Colonic mucosa (tissue), 4 donors: ENCODE measurements at regions not wholly inside any gene's neighbourhood (a gene's known extent, or its start where the extent isn't known, plus 50 kb on each side); places are given as distances from the start of the nearest gene placed in this dataset.
"Not testable (repeated sequence)": the region's sequence is repeated elsewhere in the genome, so short reads cannot be mapped to it uniquely, and the experiment has no call there.

ENCODE experiments used
- DNase-seq: peaks from one replicate; pipeline ENCODE4 v3.0.0-alpha.2; 2020
- H3K27ac ChIP-seq: fragments of 200-600 bp; one replicate; pipeline ENCODE4 v1.8.0; 2021
- H3K27me3 ChIP-seq: fragments of 200-600 bp; one replicate; pipeline ENCODE4 v1.8.0; 2021
- H3K36me3 ChIP-seq: fragments of 200-600 bp; one replicate; pipeline ENCODE4 v1.8.0; 2021
- H3K4me1 ChIP-seq: fragments of 200-600 bp; one replicate; pipeline ENCODE4 v1.8.0; 2021; ENCODE audit warnings: mild to moderate bottlenecking
- H3K4me3 ChIP-seq: fragments of 200-600 bp; one replicate; pipeline ENCODE4 v1.8.0; 2021
- H3K9ac ChIP-seq, 2 donors: one replicate each; pipeline ENCODE4 v1.7.0; 2013; ENCODE audit warnings: control low read depth in 2 of 2, low read depth in 2 of 2, low read length in 2 of 2
- H3K9me3 ChIP-seq: fragments of 200-600 bp; one replicate; pipeline ENCODE4 v1.8.0; 2021
- CTCF ChIP-seq: fragments of 200-600 bp; IDR thresholded peaks from one replicate; pipeline ENCODE4 v1.8.0; 2022; ENCODE audit warnings: antibody characterized with exemption, mild to moderate bottlenecking
- intact Hi-C: fragments of 100-400 bp; cut with DNase I; formaldehyde crosslinking; loops from one replicate; pipeline ENCODE4 v1.14.1; 2022
- donor health status: healthy.
- donor health status: DM: no; HTN: no; CAD: no.
- donor health status: DM: no; HTN: no; CAD: no.

DNA sequence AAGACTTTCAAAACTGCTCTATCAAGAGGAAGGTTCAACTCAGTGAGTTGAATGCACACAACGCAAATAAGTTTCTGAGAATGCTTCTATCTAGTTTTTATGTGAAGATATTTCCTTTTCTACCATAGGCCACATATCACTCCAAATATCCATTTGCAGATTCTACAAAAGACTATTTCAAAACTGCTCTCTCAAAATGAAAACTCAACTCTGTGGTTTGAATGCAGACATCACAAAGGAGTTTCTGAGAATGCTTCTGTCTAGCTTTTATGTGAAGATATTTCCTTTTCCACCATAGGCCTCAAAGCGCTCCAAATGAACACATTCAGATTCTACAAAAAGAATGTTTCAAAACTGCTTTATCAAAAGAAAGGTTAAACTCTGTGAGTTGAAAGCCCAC, 1093.1 kb upstream of the DEFB115 start:
- H3K27me3 ChIP-seq, intact Hi-C loops, H3K36me3 ChIP-seq, H3K9me3 ChIP-seq, H3K9ac ChIP-seq, H3K4me1 ChIP-seq, DNase-seq, H3K27ac ChIP-seq, H3K4me3 ChIP-seq: not testable (repeated sequence)

DNA sequence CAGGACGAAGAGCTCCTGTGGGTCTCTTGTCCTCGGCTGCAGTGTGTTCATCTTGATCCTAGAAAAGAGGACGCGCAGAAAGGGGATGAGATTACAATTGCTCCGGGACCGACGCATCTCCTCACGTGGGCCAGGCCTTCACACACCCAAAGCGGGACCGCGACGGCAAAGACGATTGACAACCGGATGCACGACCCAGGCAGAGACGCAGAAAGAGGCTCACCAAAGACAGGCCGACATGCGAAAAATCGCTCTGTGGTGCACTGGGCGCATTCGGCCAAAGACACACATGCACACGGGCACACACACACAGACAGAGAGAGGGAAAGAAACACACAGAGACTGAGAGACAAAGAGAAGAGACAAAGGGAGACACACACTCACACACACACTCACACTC, 1089.9 kb upstream of the DEFB115 start:
- no peak for TF ChIP-seq CTCF

DNA sequence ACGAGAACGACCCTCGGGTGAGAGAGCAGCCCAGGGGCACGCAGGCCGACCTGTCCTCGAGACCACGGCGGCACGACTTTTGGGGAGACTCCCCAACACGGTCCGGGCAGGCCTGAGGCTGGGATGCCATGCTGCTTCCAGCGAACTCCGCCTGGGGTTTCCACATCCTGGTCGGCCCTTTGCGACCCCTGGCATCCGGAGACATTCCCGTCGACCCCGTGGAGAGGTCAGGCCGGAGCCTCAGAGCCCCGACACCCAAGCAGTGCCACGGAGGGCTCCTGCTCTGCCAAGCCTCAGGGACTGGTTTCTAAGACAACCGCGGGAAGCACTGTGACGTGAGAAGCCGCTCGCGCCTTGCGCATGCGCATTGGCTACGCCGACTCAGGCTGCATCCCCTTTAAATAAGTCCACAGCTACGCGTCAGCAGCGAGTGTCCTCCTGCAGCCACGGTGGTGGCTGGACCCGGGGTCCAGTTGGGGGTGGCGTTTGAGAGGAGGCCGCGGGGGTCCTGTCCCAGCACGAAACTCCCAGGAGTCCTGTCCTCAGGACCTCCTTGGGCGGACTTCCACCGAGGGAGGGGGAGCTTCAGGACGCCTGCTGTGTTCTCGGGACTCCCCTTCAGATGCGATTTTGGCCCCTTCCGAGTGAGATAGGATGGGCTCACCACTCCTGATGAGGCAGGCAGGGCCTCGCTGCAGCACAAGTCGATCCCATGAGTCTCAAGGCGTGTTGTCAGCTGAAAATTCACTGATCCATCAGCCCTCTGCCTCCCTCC, 1089.3 kb upstream of the DEFB115 start:
- Histone ChIP-seq H3K9ac (no peak overlapping the region), H3K4me1 (no peaks in the 10 kb centered on the region), H3K9me3 (no peaks in the 10 kb centered on the region), H3K27me3 (no peaks in the 10 kb centered on the region), H3K4me3 (no peak overlapping the region), H3K36me3 (no peaks in the 10 kb centered on the region), H3K27ac (no peak overlapping the region)
- intact Hi-C loops: no loop called here
- TF ChIP-seq CTCF: no peak
- peak; percentile 21 for DNase-seq

More for the DNA sequence above, 1089.9 kb upstream of the DEFB115 start:
- Histone ChIP-seq H3K4me1 (no peaks in the 10 kb centered on the region), H3K9me3 (no peaks in the 10 kb centered on the region), H3K9ac (no peak overlapping the region), H3K4me3 (no peak overlapping the region), H3K36me3 (no peaks in the 10 kb centered on the region), H3K27me3 (no peaks in the 10 kb centered on the region), H3K27ac (no peak overlapping the region)
- no peak for DNase-seq
- intact Hi-C loops: no loop called here

GRCh38 chr20:30168800-30169138, 1088.7 kb upstream of the DEFB115 start:
- no peak for DNase-seq
- no peak overlapping the region for H3K27ac ChIP-seq
- no peaks in the 10 kb centered on the region for H3K9me3 ChIP-seq
- no peaks in the 10 kb centered on the region for H3K27me3 ChIP-seq
- H3K36me3 ChIP-seq: no peaks in the 10 kb centered on the region
- no peak for TF ChIP-seq CTCF
- intact Hi-C loops: no loop called here
- H3K4me3 ChIP-seq: no peak overlapping the region
- no peaks in the 10 kb centered on the region for H3K4me1 ChIP-seq
- no peak overlapping the region for H3K9ac ChIP-seq

DNA sequence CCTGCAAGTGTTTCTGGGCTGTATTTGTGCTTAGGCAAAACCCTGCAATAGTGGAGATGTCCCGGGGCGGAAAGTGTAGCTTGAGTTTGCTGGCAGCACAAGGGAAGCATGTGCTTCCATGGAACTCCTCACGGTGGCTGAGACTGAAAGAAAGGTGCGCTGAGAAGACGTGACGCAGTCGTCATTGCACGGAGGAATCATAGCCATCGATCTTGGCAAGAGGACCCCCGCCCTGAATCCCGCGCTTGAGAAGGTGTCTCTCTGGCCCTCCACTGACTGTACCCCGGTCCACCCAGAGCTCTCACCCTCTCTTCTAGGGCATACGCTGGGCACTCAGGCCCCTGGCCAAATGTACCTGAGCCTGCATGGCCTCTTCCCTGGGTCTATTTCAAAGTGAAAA, 1081.8 kb upstream of the DEFB115 start:
- intact Hi-C loops: no loop called here
- no peak for TF ChIP-seq CTCF
- Histone ChIP-seq H3K36me3 (no peaks in the 10 kb centered on the region), H3K9ac (no peak overlapping the region), H3K27me3 (no peaks in the 10 kb centered on the region), H3K4me3 (no peak overlapping the region), H3K9me3 (no peaks in the 10 kb centered on the region), H3K4me1 (no peaks in the 10 kb centered on the region), H3K27ac (no peak overlapping the region)
- no peak for DNase-seq

DNA sequence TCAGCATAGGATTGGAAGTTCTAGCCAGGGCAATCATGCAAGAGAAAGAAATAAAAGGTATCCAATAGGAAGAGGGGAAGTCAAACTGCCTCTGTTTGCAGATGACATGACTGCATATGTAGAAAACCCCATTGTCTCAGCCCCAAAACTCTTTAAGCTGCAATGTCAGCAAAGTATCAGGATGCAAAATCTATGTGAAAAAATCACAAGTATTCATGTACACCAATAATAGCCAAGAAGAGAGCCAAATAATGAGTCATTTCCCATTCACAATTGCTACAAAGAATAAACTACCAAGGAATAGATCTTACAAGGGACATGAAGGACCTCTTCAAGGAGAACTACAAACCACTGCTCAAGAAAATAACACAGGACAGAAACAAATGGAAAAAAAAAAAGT, 1074.3 kb upstream of the DEFB115 start:
- H3K4me1 ChIP-seq, H3K9ac ChIP-seq, H3K4me3 ChIP-seq, DNase-seq, H3K36me3 ChIP-seq, H3K9me3 ChIP-seq, H3K27ac ChIP-seq, intact Hi-C loops, H3K27me3 ChIP-seq: not testable (repeated sequence)

- intact Hi-C loops, H3K27ac ChIP-seq, H3K4me1 ChIP-seq, H3K4me3 ChIP-seq, H3K36me3 ChIP-seq, DNase-seq, H3K9ac ChIP-seq, H3K9me3 ChIP-seq, H3K27me3 ChIP-seq: not testable (repeated sequence)
Measured at GRCh38 chr20:30191785-30192184, 1065.7 kb upstream of the DEFB115 start.

DNA sequence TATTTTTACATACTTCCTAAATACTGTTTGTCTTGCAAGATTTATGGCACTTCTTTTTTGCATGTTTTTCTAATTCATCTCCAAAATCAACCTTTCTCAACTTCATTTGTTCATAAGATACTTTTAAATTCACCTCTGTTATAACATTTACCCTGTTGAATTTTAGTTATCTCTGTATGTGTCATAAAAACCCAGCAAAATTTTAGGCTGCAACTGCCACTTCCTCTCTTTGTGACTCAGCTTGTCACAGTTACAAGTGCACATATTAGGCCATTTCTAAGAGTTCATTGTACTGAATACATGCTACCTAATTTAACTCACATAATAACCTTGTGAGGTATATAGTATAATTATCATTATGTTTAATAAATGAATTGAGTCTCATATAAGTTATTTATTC, 1023.0 kb upstream of the DEFB115 start:
- H3K27me3 ChIP-seq, H3K9me3 ChIP-seq, H3K4me1 ChIP-seq, H3K9ac ChIP-seq, intact Hi-C loops, H3K36me3 ChIP-seq, H3K4me3 ChIP-seq, DNase-seq, H3K27ac ChIP-seq: not testable (repeated sequence)

- H3K4me1 ChIP-seq, intact Hi-C loops, H3K4me3 ChIP-seq: not testable (repeated sequence)
Measured at GRCh38 chr20:30275073-30275472, 982.4 kb upstream of the DEFB115 start.

More at GRCh38 chr20:30275073-30275472, 982.4 kb upstream of the DEFB115 start:
- not testable (repeated sequence) for H3K36me3 ChIP-seq, H3K9ac ChIP-seq, H3K27me3 ChIP-seq, DNase-seq, H3K9me3 ChIP-seq, H3K27ac ChIP-seq
